ENCODE measurements at regions not wholly inside any gene's neighbourhood (a gene's known extent, or its start where the extent isn't known, plus 50 kb on each side); places are given as distances from the start of the nearest gene placed in this dataset.

- Histone ChIP-seq H3K4me3 (ENCODE audit: low read length) (no peak overlapping the region), H3F3A (ENCODE audit: control insufficient read depth, insufficient read depth) (no peaks in the 10 kb centered on the region), H3K4me2 (ENCODE audit: low read length) (no peak overlapping the region), H3K9me2 (replicated peaks; ENCODE audit: control insufficient read depth, low read length) (no peaks in the 10 kb centered on the region), H4K20me1 (ENCODE audit: control insufficient read depth, insufficient read depth, low read depth, low read length) (no peaks in the 10 kb centered on the region), H3K79me2 (ENCODE audit: control insufficient read depth, low read length) (no peaks in the 10 kb centered on the region), H3K27me3 (ENCODE audit: control insufficient read depth, low read length) (no peaks in the 10 kb centered on the region), H3K9me3 (ENCODE audit: control insufficient read depth, insufficient read depth, low read length) (no peaks in the 10 kb centered on the region), H3K27ac (ENCODE audit: low read depth, low read length) (no peak overlapping the region), H3K4me1 (ENCODE audit: control insufficient read depth, low read length) (no peaks in the 10 kb centered on the region), H3K36me3 (ENCODE audit: control insufficient read depth, low read length) (no peaks in the 10 kb centered on the region)
- no peak for TF ChIP-seq CTCF (IDR thresholded peaks at IDR 0.05; ENCODE audit: low read depth, low read length, poor library complexity, severe bottlenecking)
- TF ChIP-seq EZH2phosphoT487 (IDR thresholded peaks at IDR 0.05; ENCODE audit: borderline replicate concordance, low read length): no peak
Observed at GRCh38 chr9:134215699-134216448, 51.5 kb upstream of the RNU6ATAC start.

- no peaks in the 10 kb centered on the region for H3K9me2 ChIP-seq (replicated peaks; ENCODE audit: control insufficient read depth, low read length)
- H4K20me1 ChIP-seq (ENCODE audit: control insufficient read depth, insufficient read depth, low read depth, low read length): no peaks in the 10 kb centered on the region
- H3K36me3 ChIP-seq (ENCODE audit: control insufficient read depth, low read length): no peaks in the 10 kb centered on the region
- no peaks in the 10 kb centered on the region for H3K4me1 ChIP-seq (ENCODE audit: control insufficient read depth, low read length)
- H3K4me3 ChIP-seq (ENCODE audit: low read length): no peak overlapping the region
- TF ChIP-seq EZH2phosphoT487 (IDR thresholded peaks at IDR 0.05; ENCODE audit: borderline replicate concordance, low read length) (no peak), CTCF (IDR thresholded peaks at IDR 0.05; ENCODE audit: low read depth, low read length, poor library complexity, severe bottlenecking) (no peak)
- H3K9me3 ChIP-seq (ENCODE audit: control insufficient read depth, insufficient read depth, low read length): no peaks in the 10 kb centered on the region
- no peaks in the 10 kb centered on the region for H3F3A ChIP-seq (ENCODE audit: control insufficient read depth, insufficient read depth)
- no peaks in the 10 kb centered on the region for H3K79me2 ChIP-seq (ENCODE audit: control insufficient read depth, low read length)
- H3K4me2 ChIP-seq (ENCODE audit: low read length): no peak overlapping the region
- H3K27me3 ChIP-seq (ENCODE audit: control insufficient read depth, low read length): no peaks in the 10 kb centered on the region
- no peak overlapping the region for H3K27ac ChIP-seq (ENCODE audit: low read depth, low read length)
Observed at GRCh38 chr9:134216449-134216951, 52.1 kb upstream of the RNU6ATAC start.

GRCh38 chr9:134216961-134217360 is 52.6 kb upstream of the RNU6ATAC start:
- no peak overlapping the region for H3K4me3 ChIP-seq (ENCODE audit: low read length)
- H3K4me1 ChIP-seq (ENCODE audit: control insufficient read depth, low read length): no peaks in the 10 kb centered on the region

More at GRCh38 chr9:134216961-134217360, 52.6 kb upstream of the RNU6ATAC start:
- TF ChIP-seq EZH2phosphoT487 (IDR thresholded peaks at IDR 0.05; ENCODE audit: borderline replicate concordance, low read length): no peak
- no peak for TF ChIP-seq CTCF (IDR thresholded peaks at IDR 0.05; ENCODE audit: low read depth, low read length, poor library complexity, severe bottlenecking)
- H3K27ac ChIP-seq (ENCODE audit: low read depth, low read length): no peak overlapping the region
- H4K20me1 ChIP-seq (ENCODE audit: control insufficient read depth, insufficient read depth, low read depth, low read length): no peaks in the 10 kb centered on the region
- H3K36me3 ChIP-seq (ENCODE audit: control insufficient read depth, low read length): no peaks in the 10 kb centered on the region
- H3K4me2 ChIP-seq (ENCODE audit: low read length): no peak overlapping the region
- H3K27me3 ChIP-seq (ENCODE audit: control insufficient read depth, low read length): no peaks in the 10 kb centered on the region
- H3K79me2 ChIP-seq (ENCODE audit: control insufficient read depth, low read length): no peaks in the 10 kb centered on the region
- H3K9me3 ChIP-seq (ENCODE audit: control insufficient read depth, insufficient read depth, low read length): no peaks in the 10 kb centered on the region
- H3K9me2 ChIP-seq (replicated peaks; ENCODE audit: control insufficient read depth, low read length): no peaks in the 10 kb centered on the region
- no peaks in the 10 kb centered on the region for H3F3A ChIP-seq (ENCODE audit: control insufficient read depth, insufficient read depth)

Measured in DOHH2 (cell line).